Type B pancreatic cell (in vitro differentiated cells): ENCODE measurements at regions not wholly inside any gene's neighbourhood (a gene's known extent, or its start where the extent isn't known, plus 50 kb on each side); places are given as distances from the start of the nearest gene placed in this dataset.
A peak's percentile ranks its signal among the peaks of the same experiment; 100 is the strongest.

Experiments used
- DNase-seq: peaks from one replicate; pipeline ENCODE4 v3.0.0; 2021; ENCODE audit warnings: mixed read lengths; ENCODE audit not compliant: unreplicated experiment; ENCODE audit errors: extremely low spot score
- H3K27ac Mint-ChIP-seq: 2 replicates; pipeline ENCODE4 v1.8.0; 2021; ENCODE audit warnings: mild to moderate bottlenecking, mixed read lengths
- H3K27me3 Mint-ChIP-seq: 2 replicates; pipeline ENCODE4 v1.8.0; 2021; ENCODE audit warnings: mixed read lengths
- H3K36me3 Mint-ChIP-seq: 2 replicates; pipeline ENCODE4 v1.8.0; 2021; ENCODE audit warnings: mixed read lengths
- H3K4me1 Mint-ChIP-seq: one replicate; pipeline ENCODE4 v1.8.0; 2021; ENCODE audit warnings: mixed read lengths; ENCODE audit not compliant: unreplicated experiment
- H3K4me3 Mint-ChIP-seq: 2 replicates; pipeline ENCODE4 v1.8.0; 2021; ENCODE audit warnings: mild to moderate bottlenecking, mixed read lengths
- H3K9me3 Mint-ChIP-seq: 2 replicates; pipeline ENCODE4 v1.8.0; 2021; ENCODE audit warnings: mixed read lengths
- CTCF ChIP-seq: fragments of 200-600 bp; sonication (generic); conservative IDR thresholded peaks from 2 replicates; pipeline ENCODE4 v1.5.0; 2021; ENCODE audit warnings: antibody characterized with exemption, mild to moderate bottlenecking

- H3K4me1 Mint-ChIP-seq = peaks cover 61% of the 10 kb centered on the region
- no peak for DNase-seq
- peak overlapping the region; percentile 94 for H3K27ac Mint-ChIP-seq
- no peak for TF ChIP-seq CTCF
- H3K27me3 Mint-ChIP-seq = peaks cover 3% of the 10 kb centered on the region
- peaks cover 3% of the 10 kb centered on the region for H3K36me3 Mint-ChIP-seq
- no peaks in the 10 kb centered on the region for H3K9me3 Mint-ChIP-seq
- H3K4me3 Mint-ChIP-seq = peak overlapping the region; percentile 81
These were observed 53.1 kb upstream of the HGFAC start for GRCh38 chr4:3388471-3389232.

GRCh38 chr4:3389233-3390215, 52.2 kb upstream of the HGFAC start:
- H3K4me1 Mint-ChIP-seq = peaks cover 57% of the 10 kb centered on the region
- peak overlapping the region; percentile 92 for H3K27ac Mint-ChIP-seq
- no peaks in the 10 kb centered on the region for H3K9me3 Mint-ChIP-seq
- TF ChIP-seq CTCF = no peak
- H3K27me3 Mint-ChIP-seq = peaks cover 3% of the 10 kb centered on the region
- DNase-seq = no peak
- no peaks in the 10 kb centered on the region for H3K36me3 Mint-ChIP-seq
- peak overlapping the region; percentile 86 for H3K4me3 Mint-ChIP-seq

GRCh38 chr4:3390288-3390811, 51.4 kb upstream of the HGFAC start:
- H3K27ac Mint-ChIP-seq = peak overlapping the region; percentile 92
- no peaks in the 10 kb centered on the region for H3K36me3 Mint-ChIP-seq
- no peaks in the 10 kb centered on the region for H3K9me3 Mint-ChIP-seq
- no peak for DNase-seq
- peaks cover 57% of the 10 kb centered on the region for H3K4me1 Mint-ChIP-seq
- H3K27me3 Mint-ChIP-seq = peaks cover 3% of the 10 kb centered on the region
- H3K4me3 Mint-ChIP-seq = peak overlapping the region; percentile 86
- TF ChIP-seq CTCF = no peak

GRCh38 chr4:3391422-3391821, 50.3 kb upstream of the HGFAC start:
- H3K27me3 Mint-ChIP-seq = peaks cover 3% of the 10 kb centered on the region
- H3K9me3 Mint-ChIP-seq = no peaks in the 10 kb centered on the region
- peaks cover 51% of the 10 kb centered on the region for H3K4me1 Mint-ChIP-seq
- no peak for TF ChIP-seq CTCF
- H3K27ac Mint-ChIP-seq = no peak overlapping the region
- H3K36me3 Mint-ChIP-seq = peaks cover 4% of the 10 kb centered on the region
- no peak overlapping the region for H3K4me3 Mint-ChIP-seq
- DNase-seq = no peak
